ENCODE measurements at regions not wholly inside any gene's neighbourhood (a gene's known extent, or its start where the extent isn't known, plus 50 kb on each side); places are given as distances from the start of the nearest gene placed in this dataset.
"Not testable (repeated sequence)": the region's sequence is repeated elsewhere in the genome, so short reads cannot be mapped to it uniquely, and the experiment has no call there.

- DNase-seq (ENCODE audit: low read depth): peak; percentile 39
Observed at GRCh38 chr1:148679050-148679786, 69.4 kb upstream of the NUDT4B start.

DNA sequence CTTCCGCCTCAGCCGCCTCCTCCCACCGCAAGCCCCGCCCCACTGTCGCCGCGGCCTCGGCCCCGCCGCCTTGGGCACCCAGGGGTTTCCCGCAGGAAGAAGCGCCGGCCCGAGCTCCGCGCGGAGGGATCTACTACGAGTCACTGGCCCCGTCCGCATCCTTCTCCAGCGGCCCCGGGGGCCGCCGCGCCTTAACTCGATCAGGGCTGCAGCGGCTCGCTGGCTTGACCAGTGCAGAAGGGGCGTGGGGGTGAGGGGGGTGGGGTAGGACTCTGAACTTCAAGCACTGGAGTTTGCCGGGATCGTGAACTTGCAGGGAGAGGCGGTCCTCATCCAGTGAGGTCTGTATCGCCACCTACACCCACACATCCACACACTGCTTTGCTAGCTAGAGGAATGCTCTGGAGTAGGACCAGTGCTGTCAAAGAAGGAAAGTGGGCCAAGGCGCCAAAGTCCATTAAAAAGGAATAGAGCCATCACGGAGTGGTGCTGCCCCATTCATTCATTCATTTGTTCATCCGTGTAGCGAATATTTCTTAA, 68.7 kb upstream of the NUDT4B start:
- DNase-seq (ENCODE audit: low read depth): not testable (repeated sequence)

DNA sequence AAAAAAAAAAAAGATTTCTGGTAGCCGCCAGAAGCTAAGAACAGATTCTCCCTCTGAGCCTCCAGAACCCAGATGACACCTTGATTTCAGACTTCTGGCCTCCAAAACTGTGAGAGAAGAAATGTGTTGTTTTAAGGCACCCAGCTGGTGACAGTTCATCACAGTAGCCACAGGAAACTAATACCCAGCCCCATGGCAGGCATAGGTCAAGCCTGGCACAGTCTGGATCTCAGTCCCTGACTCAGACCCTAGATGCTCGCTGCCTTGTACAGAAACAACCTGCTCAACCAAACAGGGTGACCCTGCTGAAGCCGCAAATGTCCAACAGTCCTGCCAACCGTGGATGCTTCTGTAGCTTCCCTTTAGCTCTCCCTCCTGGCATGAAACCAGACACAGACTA, 61.8 kb upstream of the NUDT4B start:
- not testable (repeated sequence) for DNase-seq (ENCODE audit: low read depth)

DNA sequence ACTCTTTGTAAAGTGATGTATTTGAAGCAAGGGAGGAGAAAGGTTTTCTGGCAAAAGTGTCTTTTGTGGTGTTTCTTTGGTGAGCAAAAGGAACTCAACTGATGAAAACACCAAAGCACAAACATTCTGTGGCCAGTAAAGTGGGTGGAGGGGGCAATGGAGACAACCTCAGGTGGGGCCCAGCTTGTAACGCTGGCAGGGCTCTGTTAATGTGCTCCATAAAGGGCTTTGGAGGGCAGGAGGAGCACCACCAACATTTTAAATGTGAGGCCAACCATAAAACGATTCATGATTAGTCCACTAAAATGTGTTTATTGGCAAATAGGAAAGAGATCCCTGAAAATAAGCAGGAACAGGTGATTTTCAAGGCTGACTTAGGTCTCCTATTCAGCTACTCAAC, 61.2 kb upstream of the NUDT4B start:
- DNase-seq (ENCODE audit: low read depth): not testable (repeated sequence)

Data from HT1080 (cell line).